CD4-positive, alpha-beta T cell treated with Interleukin-2 at 100 ng/mL for 4 hours (primary cell): ENCODE measurements at regions not wholly inside any gene's neighbourhood (a gene's known extent, or its start where the extent isn't known, plus 50 kb on each side); places are given as distances from the start of the nearest gene placed in this dataset.
"Not testable (repeated sequence)": the region's sequence is repeated elsewhere in the genome, so short reads cannot be mapped to it uniquely, and the experiment has no call there.

Experiments
- DNase-seq: peaks from one replicate; pipeline ENCODE4 v3.0.0-alpha.2; 2020; ENCODE audit warnings: low spot score

GRCh38 chr9:19937121-19937520, 148.3 kb upstream of the SLC24A2 start:
- no peak for DNase-seq

- no peak for DNase-seq
Observed at GRCh38 chr9:19936598-19936997, 147.8 kb upstream of the SLC24A2 start.

DNA sequence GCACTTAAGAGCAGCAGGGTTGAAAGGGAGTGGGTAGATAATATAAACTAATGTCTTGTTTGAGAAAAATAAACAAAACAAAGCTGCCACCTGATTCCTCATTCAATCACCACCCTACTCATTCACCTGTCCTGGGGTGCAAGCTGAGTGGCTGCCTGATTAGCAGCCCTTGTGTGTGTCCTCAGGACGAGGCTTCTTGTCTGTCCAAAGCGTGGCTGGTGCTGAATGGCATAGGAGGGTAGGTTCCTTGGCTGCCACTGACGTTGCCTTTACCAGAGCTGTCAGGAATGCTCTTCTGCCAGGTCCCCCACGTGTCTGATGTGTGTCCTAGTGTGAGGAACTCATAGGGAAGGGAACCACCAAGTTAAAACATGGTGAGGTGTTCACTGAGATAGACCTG, 146.6 kb upstream of the SLC24A2 start:
- no peak for DNase-seq

GRCh38 chr9:19934301-19934871, 145.5 kb upstream of the SLC24A2 start:
- no peak for DNase-seq

GRCh38 chr9:19931098-19931890, 142.5 kb upstream of the SLC24A2 start:
- no peak for DNase-seq

DNA sequence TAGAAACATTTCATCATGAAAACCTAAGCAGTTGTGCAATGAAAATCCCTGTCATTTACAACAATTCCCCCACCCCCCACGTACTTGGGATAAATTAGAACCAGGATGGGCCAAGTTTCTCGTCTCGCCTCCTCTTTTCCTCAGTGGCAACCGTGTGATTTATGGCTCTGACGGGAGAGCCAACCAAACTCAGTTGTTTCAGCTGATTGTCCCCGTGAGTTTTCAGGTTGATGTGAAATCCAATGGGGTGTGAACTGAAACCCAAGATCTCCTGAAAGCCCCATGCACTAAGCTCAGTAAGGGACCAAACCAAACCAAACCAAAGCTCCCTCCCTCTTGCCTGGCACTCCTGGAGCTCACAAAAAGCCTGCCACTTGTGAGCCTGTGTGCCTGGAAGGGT, 138.7 kb upstream of the SLC24A2 start:
- DNase-seq = no peak

- DNase-seq = no peak
Observed at GRCh38 chr9:19926774-19927173, 137.9 kb upstream of the SLC24A2 start.

DNA sequence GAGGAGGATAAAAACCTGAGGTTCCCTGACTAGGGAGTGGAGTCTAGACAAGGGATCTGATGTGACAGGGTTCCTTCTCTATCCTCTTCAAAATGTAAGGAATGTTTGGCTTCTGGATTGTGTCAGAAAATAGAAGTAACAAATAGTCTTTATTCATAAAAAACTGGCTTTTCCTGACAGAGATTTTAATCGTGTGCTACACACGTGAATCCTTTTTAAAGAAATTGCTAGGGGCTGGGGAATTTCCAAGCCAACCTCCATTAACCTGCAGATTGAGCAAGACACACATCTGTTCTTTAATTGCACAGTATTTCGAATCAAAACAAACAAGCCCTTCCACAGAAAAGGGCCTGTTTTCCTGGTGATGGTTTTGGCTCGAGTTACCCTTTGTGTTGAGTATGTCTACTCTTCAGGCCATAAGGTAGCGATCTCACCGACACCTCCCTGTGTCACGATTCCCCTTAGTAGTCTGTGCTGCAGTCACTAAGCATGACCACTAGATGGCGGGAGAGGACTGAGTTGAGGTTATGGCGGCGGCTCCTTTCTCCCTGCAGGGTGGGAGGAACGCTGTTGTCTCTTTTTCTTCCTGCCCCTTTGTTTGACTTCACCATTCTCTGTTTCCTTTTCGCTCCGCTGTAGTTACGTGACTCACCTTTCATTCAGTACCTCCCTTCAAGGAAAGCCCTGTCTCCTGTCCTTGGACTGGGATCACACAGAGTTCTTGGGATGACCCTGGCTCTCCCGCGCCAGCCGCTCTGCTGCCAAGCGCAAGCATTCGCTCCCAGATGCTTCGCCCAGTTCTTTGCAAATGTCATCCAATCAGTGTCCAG, 137.1 kb upstream of the SLC24A2 start:
- peak; percentile 88 for DNase-seq

- DNase-seq = no peak
Observed at GRCh38 chr9:19924080-19924479, 135.2 kb upstream of the SLC24A2 start.

DNA sequence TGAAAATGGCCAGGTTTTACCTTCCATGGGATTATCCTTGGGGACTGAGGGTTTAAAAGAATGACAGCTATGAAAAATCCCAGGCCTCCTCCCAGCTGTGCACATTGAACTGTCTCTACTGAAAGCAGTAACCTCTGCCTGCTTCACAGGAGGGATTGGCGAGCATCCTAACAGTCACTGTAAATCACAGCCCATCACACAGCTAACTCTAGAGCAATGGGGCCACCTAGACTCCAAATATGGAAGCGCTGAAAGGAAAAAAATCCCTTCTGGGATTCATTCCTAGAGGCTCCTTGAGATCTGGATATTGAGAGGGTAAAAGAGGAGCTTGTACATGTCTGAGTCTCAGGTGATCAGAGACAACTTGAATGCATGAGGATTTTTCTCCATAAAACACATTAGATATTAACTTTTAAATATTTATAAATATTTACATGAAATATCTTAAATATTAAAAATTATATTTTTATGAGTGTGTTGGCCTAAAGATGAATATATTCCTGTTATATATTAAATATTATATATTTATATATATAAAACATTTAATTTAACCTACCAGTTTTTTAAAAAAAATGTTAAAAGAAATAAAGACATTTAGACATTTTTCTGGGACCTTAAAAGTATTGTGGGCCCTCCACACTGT, 133.8 kb upstream of the SLC24A2 start:
- no peak for DNase-seq

GRCh38 chr9:19920401-19920800, 131.6 kb upstream of the SLC24A2 start:
- DNase-seq = no peak

- DNase-seq = no peak
Observed at GRCh38 chr9:19918630-19919029, 129.8 kb upstream of the SLC24A2 start.

DNA sequence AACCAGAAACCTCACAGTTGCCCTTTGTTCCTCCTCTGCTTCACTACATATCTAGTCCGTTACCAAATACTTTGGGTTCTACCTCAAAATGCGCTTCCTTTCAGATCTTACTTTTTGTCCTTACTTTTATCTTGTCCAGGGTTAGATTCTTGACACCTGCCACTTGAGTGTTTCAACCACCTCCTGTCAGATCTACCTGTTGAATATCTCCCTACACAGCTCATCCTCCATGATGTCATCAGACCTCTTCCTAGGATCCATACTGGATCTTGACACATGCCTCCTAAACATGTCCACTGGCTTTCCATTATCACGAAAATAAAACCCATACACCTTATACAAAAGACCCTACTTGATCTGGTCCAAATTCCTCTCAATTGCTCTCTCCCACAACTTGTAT, 125.2 kb upstream of the SLC24A2 start:
- DNase-seq = no peak

DNA sequence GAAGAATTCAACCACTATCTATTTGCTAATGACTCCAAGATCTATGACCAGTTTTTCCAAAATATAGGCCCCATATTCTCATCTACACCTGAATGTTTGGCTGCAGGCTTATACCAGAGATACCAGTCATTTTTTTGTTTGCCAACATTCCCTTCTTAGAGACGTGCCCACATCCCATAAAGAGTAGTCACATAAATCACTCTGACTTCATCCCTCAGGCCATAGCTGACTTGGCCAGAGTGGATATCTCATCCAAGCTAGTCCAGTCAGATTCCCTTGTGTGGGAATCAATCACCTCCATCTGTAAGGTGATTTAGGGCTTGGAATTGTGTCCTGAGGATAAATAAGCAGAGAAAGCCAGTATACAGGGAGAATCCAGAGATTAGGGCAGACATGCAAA, 124.3 kb upstream of the SLC24A2 start:
- no peak for DNase-seq

- DNase-seq = no peak
Observed at GRCh38 chr9:19903076-19903475, 114.2 kb upstream of the SLC24A2 start.

GRCh38 chr9:19901586-19901985, 112.7 kb upstream of the SLC24A2 start:
- DNase-seq = no peak

DNA sequence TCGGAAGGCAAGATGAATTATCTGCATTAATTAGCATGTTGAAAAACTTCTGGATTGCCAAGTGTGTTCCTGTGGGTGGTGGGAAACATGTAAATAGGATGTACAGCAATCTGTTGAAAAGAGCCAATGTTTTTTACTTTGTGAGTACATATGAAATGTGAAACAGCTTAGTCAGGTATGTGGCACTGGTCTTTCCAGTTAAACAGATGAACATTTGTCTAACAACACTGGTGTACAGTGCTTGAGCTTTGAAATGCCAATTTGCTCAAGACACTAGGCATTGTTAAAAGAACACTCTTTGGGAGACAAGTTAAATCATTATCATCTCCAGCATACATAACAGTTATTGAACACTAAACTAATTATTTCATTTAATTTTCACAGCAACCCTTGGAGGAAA, 107.3 kb upstream of the SLC24A2 start:
- no peak for DNase-seq

DNA sequence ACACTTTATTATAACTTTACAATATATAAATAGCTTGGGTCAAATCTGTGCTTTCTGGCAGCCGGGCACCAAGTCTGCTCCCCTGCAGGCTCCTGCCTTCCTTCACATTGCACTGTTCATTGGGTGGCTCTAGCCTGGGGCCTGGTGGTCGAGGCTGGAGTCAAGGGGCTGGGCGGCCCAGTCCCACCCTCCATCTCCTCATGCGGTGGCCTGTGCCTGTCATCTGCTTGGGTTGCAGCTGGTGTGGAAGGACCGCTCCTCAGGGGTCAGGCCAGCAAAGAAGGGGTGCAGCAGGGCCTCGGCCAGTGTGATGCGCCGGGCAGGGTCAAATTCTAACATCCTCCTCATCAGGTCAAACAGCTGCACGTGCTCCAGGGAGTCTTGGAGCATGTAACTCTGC, 106.7 kb upstream of the SLC24A2 start:
- DNase-seq = not testable (repeated sequence)

DNA sequence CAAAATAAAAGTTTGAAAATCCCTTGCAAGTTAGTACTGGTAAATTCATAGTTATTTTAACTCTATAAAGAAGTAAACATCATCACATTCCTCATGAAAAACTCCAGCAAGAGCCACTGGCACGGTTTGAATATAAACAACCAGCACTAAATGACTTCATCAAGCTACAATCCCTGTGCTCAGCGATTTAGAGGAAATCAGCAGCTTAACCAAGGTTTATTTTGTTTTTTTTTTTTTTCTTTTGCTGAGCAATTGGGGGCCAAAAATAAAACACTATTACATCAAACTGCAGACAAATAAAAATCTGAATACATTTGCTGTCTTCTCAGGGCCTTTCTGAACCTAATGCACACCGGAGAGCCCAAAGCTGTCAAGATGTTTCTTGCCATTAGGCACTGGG, 106.2 kb upstream of the SLC24A2 start:
- DNase-seq = no peak

DNA sequence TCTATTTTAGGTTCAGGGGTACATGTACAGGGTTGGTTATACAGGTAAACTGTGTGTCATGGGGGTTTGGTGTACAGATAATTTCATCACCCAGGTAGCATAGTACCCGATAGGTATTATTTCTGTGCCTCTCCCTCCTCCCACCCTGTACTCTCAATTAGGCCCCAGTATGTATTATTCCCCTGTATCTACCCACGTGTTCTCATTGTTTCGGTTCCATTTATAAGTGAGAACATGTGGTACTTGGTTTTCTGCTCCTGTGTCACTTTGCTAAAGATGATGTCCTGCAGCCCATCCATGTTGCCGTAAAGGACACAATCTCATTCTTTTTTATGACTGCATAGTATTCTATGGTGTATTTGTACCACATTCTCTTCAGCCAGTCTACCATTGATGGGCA, 96.8 kb upstream of the SLC24A2 start:
- DNase-seq = no peak

- DNase-seq = no peak
Observed at GRCh38 chr9:19879062-19879461, 90.2 kb upstream of the SLC24A2 start.

DNA sequence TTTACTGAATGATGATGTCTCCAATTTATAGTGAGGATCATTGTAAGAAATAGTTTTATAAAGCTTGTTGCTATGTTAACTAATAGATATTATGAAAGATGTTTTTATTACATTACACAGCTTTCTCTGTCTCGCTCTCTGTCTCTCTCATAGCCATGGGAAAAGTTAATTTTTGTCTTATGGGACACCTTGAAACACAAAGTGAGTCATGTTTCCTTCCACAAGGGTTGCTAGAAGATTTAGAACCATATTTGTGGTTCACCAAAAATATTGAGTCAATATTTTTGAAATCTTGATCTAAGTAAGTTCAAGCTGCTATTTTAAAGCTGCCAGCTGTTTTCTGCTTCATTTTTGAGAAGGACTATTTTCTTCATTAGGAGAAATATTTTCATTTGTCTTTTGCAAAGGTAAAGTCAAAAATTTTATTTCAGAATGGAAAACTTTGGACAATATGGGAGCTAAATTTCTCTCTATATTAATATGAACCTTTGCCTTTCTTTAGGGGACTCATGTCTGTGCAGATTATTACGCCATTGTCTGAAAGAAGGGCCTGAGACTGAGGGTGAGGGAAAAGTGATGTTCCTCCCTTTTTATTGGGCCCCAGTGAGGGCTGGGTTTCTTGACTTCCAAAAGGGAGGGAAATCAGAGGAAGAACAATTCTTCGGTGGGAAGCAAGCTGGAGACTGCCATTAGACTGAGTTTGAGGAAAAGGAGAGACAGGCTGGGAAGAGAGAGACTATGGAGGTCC, 87.9 kb upstream of the SLC24A2 start:
- DNase-seq = no peak
